ENCODE measurements at regions not wholly inside any gene's neighbourhood (a gene's known extent, or its start where the extent isn't known, plus 50 kb on each side); places are given as distances from the start of the nearest gene placed in this dataset.

DNA sequence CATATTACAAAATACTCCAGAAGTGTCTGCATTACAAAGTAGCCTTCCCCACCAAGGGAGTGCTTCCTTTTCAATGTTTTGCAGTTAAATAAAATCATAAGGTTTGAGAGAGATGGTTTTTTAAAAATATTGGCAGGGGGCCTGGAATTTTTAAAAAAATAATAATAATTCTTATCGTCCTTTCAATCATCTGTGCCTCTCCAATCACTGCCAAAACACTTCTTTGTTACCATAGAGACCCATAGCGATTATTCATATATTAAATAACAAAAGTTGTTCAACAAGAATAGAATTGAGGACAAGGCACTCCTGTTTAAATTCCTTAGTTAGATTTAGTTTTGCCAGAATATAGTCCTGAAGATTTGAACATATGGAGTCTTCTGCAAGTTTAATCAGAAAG lies 203.1 kb downstream of the FAT4 start:
- no peak for FAIRE-seq

GRCh38 chr4:125518281-125518680 lies 203.5 kb downstream of the FAT4 start:
- FAIRE-seq: no peak

GRCh38 chr4:125519371-125520146 lies 204.8 kb downstream of the FAT4 start:
- no peak for FAIRE-seq

- no peak for FAIRE-seq
Observed at GRCh38 chr4:125520258-125520990, 205.7 kb downstream of the FAT4 start.

- FAIRE-seq: no peak
Observed at GRCh38 chr4:125522588-125522987, 207.8 kb downstream of the FAT4 start.

DNA sequence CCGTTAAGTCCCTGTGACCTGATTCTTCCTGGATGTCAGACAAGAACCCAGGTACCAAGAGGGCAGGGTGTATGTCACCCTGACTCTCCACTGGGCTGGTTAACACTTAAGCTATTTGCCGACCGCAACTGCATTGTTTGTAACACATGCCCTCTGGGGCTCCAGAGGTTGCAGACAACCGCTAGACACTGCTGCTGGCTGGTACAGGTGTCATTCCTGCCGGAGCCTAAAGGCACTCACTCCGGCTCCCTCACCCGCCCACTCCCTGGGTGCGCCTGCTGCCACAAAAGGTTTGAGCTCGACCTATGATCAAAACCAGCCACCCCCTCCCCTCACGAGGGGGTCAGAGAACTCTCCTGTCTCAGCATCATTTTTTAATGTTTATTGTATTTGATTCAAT lies 208.2 kb downstream of the FAT4 start:
- FAIRE-seq: no peak

- FAIRE-seq: peak; percentile 78
Observed at GRCh38 chr4:125526420-125526819, 211.7 kb downstream of the FAT4 start.

DNA sequence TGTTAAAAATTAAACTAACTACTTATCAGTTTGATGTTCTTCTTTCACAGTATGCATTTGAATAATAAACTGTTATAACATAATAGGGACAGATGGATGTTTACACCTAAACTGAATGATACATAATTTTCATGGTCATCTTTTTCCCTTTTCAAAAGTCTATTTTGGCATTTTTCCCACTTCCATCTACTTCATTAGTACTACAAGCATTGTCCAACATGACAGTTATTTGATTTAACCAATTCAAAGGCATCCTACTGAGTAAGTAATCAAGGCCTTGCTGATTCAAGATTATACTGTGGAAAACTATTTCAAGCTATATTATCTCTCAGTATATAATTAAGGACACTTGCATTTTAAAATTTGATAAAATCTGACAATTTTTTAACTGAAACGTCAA lies 212.9 kb downstream of the FAT4 start:
- FAIRE-seq: no peak

DNA sequence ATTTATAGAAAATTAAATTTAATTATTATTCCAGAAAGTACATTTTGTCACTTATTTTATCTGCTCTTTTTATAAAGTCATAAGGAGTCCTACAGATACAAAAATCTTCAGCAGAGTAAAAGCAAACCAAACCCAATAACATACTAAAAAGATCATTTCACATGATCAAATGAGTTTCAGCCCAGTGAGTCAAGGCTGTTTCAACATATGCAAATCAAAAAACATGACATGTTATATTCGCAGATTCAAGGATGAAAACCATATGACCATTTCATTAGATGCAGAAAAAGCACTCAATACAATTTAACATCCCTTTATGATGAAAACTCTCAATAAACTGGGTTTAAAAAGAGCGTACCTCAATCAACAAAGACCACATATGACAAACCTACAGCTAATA lies 214.3 kb downstream of the FAT4 start:
- FAIRE-seq: no peak

GRCh38 chr4:125538670-125539069 lies 223.9 kb downstream of the FAT4 start:
- no peak for FAIRE-seq

DNA sequence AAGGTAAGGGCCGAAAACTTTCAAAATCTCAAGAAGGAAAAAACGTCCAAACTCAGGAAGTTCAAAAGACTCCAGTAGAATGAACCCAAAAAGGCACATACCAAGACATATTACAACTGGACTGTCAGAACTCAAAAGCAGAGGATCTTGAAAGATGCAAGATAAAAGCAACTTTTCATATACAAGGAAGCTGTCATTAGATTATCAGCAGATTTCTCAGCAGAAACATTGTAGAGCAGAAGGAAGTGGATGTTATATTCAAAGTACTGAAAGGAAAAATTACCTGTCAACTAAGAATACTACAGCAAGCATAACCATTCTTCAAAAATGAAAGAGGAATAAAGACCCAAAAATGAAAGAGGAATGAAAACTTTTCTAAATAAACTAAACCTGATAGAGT lies 224.9 kb downstream of the FAT4 start:
- no peak for FAIRE-seq

DNA sequence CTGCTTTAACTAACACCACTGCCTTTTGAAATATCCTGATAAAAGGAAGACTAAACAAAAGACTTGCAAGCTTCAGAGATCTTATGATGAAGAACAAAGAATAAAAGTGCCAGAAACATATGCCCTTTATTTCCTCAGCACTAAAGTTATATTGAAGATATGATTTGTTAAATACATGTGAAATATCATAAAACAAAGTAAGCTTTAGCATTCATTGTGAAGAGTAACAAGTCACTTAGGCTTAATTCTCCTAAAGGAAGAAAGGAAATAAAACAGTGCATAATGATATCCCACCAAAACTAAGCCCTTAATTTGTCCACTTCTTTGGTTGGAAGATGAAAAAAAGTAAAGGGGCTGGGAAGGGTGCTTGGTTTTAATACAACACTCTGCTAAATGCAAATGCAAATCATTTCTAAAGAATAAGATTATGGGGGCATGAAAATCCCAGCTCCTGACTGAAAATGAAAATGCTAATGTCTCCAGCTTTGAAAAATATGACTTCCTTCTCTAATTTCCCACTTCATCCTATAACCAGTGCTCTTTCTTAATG lies 227.2 kb downstream of the FAT4 start:
- FAIRE-seq: no peak

DNA sequence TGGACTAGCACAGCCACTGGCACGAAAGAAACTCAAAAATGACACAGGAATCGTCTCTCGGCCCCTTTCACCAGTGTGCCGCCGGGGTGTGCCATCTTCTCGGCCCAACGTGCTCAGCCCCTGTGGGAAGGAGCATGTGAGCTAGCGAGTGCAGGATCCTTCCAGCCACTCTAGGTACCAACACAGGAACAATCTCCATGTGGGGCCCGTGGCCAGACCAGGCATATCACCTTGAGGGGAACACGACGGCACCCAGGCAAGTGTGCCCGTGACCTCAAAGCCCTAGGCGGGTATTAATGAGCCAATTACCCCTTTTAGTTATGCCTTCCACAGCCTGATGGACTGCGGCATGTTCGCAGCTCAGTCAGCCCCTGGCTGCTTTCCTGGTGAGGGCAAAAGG lies 231.5 kb downstream of the FAT4 start:
- FAIRE-seq: no peak

DNA sequence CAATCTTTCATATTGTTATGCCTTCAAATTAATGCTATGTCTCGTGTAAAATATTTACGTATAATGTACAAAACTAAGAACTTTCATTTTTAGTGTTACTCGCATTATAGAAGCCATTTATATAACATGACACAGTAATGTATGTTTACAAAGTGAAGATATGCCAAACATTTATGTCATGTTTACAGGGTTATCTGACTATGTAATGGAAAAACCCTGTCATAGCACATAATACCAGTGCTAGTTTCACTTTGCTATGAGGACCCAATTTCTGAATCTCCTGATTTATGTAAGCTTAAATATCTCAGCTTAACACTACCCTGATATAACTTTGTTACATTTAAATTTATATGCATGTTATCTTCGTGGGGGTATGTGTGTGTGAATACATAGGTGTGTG lies 233.1 kb downstream of the FAT4 start:
- no peak for FAIRE-seq

DNA sequence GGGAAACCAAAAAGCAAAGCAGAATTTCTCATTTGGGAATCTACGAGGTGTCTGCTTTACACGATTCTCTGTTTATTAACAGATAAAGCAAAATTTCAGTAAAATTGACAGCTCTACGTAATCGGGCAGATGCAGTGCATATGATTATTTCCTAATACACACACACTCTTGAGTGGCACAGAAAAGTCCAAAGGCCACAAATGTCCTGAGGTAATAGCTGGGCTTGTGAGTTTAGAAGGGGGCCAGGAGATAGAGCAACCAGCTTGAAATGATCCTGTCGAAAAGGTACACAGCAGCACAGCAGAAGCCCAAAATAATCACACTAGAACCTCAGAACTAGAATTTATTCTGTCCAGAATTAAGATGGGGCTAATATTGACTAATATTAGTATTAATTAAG lies 236.0 kb downstream of the FAT4 start:
- no peak for FAIRE-seq

DNA sequence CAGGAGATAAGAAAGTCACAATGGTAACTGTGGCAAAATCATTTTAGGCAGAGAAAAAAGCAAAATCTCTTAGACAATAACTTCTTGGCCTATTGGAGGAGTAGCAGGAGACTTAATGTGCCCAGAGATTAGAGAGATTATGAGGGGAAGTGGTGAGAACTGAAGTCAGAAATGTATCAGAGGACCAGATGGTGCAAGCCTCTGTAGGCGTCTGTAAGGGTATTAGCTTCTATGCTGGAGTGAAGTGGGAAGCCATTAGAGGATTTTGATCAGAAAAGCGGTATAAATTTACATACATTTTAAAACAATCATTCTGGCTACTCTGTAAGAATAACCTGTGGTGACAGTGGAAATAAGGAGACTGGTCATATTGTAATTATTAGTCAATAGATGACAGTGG lies 236.7 kb downstream of the FAT4 start:
- no peak for FAIRE-seq

GRCh38 chr4:125551967-125552366 lies 237.2 kb downstream of the FAT4 start:
- FAIRE-seq: no peak

DNA sequence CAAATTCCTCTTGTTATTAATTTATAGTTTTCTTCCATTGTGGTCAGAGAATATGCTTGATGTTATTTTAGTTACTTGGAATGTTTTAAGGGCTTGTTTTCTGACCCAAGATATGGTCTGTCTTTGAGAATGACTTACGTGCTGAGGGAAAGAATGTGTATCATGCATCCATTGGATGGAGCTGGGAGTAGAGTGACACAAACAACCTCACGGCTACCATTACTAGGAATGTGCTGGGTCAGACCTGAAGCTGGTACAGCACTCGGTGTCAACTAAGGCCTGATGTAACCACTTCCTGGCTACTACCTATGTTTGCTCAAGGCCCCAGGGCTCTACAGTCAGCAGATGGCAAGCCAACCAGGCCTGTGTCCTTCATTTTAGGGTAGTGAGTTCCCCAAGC lies 257.8 kb downstream of the FAT4 start:
- no peak for FAIRE-seq

- no peak for FAIRE-seq
Observed at GRCh38 chr4:125573368-125573767, 258.6 kb downstream of the FAT4 start.

DNA sequence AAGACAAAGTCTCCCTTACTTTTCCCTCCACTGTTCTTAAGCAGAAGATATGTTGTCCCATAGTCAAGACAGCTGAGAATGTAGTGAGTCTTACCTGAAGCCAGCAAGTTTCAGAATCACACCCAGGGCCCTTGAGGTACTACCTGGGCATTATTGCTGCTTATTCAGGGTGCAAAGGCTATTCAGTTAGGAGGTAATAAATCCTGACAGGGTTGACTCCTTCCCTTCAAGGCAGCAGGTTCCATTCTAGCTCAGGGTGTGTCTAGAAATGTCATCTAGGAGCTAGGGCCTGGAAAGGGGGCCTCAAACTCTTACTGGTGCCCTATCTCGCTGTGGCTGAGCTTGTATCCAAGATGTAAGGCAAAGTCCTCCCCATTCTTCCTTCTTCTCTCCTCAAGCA lies 259.0 kb downstream of the FAT4 start:
- FAIRE-seq: no peak

GRCh38 chr4:125582302-125582701 lies 267.5 kb downstream of the FAT4 start:
- FAIRE-seq: no peak

DNA sequence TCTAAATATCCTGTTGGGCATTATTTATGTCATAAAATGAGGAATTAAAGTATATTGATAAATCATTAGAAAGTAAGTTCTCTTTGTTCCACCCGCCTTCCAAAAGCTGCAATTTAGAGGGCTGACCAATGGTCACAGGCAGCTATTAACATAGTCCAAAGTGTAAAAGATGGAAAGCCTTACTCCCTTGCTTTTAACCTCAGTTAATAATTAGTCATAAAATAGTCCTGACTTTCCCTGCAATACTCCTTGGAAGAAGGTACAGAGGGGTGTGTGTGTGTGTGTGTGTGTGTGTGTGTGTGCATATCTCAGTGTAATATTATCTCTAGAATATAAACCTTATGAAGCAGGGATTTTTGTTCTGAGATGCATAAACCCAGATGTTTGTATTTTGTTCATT lies 275.4 kb downstream of the FAT4 start:
- no peak for FAIRE-seq

GRCh38 chr4:125591290-125591689 lies 276.5 kb downstream of the FAT4 start:
- no peak for FAIRE-seq

GRCh38 chr4:125594056-125594602 lies 279.4 kb downstream of the FAT4 start:
- no peak for FAIRE-seq

All from endometrium (tissue), 2 donors.